NCI-H226 (cell line): ENCODE measurements at regions not wholly inside any gene's neighbourhood (a gene's known extent, or its start where the extent isn't known, plus 50 kb on each side); places are given as distances from the start of the nearest gene placed in this dataset.

ENCODE experiments used
- DNase-seq: peaks from one replicate; pipeline ENCODE4 v3.0.0-alpha.2; 2015

- no peak for DNase-seq
Measured at GRCh38 chr18:54769526-54770464, 58.5 kb upstream of the RAB27B start.

GRCh38 chr18:54772056-54772455, 56.2 kb upstream of the RAB27B start:
- DNase-seq: no peak

- peak; percentile 4 for DNase-seq
Measured at GRCh38 chr18:54774423-54774822, 53.9 kb upstream of the RAB27B start.

GRCh38 chr18:54774981-54775665, 53.2 kb upstream of the RAB27B start:
- DNase-seq: no peak

GRCh38 chr18:54775686-54776085, 52.6 kb upstream of the RAB27B start:
- DNase-seq: peak; percentile 79

- DNase-seq: peak; percentile 91
Measured at GRCh38 chr18:54776282-54776977, 51.8 kb upstream of the RAB27B start.

- no peak for DNase-seq
Measured at GRCh38 chr18:54777118-54777791, 51.0 kb upstream of the RAB27B start.

GRCh38 chr18:54777989-54778388, 50.3 kb upstream of the RAB27B start:
- no peak for DNase-seq
